AG10803 (cell line): ENCODE measurements at regions not wholly inside any gene's neighbourhood (a gene's known extent, or its start where the extent isn't known, plus 50 kb on each side); places are given as distances from the start of the nearest gene placed in this dataset.
"Not testable (repeated sequence)": the region's sequence is repeated elsewhere in the genome, so short reads cannot be mapped to it uniquely, and the experiment has no call there.

Source experiments
- DNase-seq: peaks from one replicate; pipeline ENCODE4 v3.0.0; 2010; ENCODE audit warnings: low read depth
- H3K4me3 ChIP-seq: 2 replicates; pipeline ENCODE4 v1.5.1; 2011; ENCODE audit warnings: mild to moderate bottlenecking, low read length, control low read depth
- TF ChIP-seq, protein P1 (sequence below): conservative IDR thresholded peaks from 2 replicates; pipeline ENCODE4 v1.5.1; 2011; ENCODE audit warnings: mild to moderate bottlenecking, low read length, control low read depth, inconsistent platforms

DNA sequence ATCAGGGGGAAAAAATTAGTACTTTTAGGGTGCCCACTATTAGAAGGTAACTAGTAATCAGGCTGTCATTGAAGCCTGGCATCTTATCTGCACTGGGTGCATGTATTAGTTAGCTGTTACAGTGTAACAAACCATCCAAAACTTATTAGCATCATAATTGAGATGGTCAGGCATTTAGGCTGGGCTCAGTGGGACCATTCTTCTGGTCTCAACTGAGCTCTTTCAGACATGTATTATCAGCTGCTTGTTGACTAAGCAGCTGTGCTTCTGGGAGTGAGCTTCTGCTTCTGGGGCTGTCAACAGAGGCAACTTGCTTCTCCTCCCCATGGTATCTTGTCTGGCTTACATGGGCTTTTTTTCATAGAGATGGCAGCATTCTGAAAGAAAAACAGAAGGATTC, 154.0 kb upstream of the ZNF92 start:
- DNase-seq, result no peak
- TF ChIP-seq, protein P1, sequence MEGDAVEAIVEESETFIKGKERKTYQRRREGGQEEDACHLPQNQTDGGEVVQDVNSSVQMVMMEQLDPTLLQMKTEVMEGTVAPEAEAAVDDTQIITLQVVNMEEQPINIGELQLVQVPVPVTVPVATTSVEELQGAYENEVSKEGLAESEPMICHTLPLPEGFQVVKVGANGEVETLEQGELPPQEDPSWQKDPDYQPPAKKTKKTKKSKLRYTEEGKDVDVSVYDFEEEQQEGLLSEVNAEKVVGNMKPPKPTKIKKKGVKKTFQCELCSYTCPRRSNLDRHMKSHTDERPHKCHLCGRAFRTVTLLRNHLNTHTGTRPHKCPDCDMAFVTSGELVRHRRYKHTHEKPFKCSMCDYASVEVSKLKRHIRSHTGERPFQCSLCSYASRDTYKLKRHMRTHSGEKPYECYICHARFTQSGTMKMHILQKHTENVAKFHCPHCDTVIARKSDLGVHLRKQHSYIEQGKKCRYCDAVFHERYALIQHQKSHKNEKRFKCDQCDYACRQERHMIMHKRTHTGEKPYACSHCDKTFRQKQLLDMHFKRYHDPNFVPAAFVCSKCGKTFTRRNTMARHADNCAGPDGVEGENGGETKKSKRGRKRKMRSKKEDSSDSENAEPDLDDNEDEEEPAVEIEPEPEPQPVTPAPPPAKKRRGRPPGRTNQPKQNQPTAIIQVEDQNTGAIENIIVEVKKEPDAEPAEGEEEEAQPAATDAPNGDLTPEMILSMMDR, result no peak
- no peak overlapping the region for H3K4me3 ChIP-seq

DNA sequence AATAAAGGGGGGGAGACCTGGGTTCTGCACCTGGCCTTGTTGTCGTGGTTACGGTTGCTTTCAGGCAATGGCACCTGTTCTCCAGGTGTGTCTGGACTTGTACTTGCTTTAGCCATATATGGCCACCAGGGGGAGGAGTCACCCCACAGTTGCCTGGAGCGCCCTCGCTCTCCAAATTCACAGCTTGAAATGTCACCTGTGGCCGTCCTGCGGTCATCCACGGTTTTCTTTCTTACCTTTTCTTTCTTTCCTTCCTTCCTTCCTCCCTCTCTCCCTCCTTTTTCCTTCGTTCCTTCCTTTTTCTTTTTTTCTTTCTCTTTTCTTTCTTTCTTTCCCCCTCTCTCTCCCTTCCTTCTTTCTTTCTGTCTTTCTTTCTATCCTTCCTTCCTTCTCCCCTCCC, 157.2 kb upstream of the ZNF92 start:
- TF ChIP-seq, protein P1, result peak; percentile 61
- peak; percentile 13 for DNase-seq
- H3K4me3 ChIP-seq, result no peak overlapping the region

DNA sequence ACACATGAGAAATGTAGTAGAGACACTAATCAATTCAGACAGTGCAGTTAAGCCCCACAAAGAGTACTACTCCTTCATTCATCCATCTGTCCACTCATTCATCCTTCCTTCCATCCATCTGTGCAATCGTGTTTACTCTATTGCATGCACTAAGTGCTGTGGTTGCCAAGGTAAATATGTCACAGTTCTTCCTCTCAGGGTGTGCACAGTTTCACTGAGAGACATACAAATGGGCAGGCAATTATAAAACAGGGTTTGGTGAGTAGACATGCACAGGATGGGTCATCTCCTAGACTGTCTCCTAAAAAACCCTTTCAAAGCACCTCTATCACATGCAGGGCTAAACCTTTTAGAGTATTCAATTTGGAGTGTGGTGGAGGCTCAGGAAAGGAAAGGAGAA, 160.4 kb upstream of the ZNF92 start:
- not testable (repeated sequence) for DNase-seq, H3K4me3 ChIP-seq

GRCh38 chr7:65199221-65199620, 174.4 kb upstream of the ZNF92 start:
- not testable (repeated sequence) for H3K4me3 ChIP-seq, DNase-seq

GRCh38 chr7:65193334-65194058, 180.2 kb upstream of the ZNF92 start:
- DNase-seq, H3K4me3 ChIP-seq: not testable (repeated sequence)

DNA sequence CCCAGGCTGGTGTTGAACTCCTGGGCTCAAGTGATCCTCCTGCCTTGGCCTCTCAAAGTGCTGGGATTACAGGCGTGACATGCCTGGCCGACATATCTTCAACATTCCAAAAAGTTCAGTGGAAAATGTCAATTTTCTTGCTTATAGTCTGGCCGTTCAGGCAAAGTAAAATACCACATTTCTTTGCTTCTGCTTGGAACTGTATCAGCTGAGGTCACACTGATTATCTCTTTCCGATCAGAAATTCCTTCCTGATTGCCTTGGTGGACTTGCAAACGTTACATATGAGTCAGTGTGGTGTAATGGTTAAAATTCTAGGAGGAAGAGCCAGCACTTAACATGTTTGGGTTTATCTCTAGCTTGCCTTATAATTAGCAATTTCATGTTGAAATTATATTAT, 170.6 kb upstream of the ERV3-1 start:
- not testable (repeated sequence) for DNase-seq, H3K4me3 ChIP-seq

GRCh38 chr7:65150105-65150504, 143.6 kb upstream of the ERV3-1 start:
- not testable (repeated sequence) for DNase-seq, H3K4me3 ChIP-seq

DNA sequence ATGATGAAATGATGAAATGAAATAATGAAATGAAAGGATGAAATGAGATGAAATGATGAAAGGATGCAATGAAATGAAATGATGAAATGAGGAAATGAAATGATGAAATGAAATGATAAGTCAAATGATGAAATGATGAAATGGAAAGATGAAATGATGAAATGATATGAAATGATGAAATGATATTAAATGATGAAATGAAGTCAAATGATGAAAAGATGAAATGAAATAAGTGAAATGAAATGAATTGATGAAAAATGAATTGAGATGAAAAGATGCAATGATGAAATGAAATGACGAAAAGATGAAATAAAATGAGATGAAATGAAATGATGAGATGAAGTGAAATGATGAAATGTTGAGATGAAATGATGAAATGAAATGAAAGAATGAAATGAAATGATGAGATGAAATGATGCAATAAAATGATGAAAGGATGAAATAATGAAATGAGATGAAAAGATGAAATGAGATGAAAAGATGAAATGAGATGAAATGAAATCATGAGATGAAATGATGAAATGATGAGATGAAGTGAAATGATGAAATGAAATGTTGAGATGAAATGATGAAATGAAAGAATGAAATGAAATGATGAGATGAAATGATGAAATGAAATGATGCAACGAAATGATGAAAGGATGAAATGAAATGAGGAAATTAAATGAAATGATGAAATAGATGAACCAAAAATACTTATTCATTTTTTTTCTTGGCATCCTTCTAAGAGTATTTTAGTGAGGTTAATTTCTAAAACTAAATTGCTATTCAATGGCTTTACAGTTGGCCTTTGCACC, 139.8 kb upstream of the ERV3-1 start:
- not testable (repeated sequence) for DNase-seq, H3K4me3 ChIP-seq

- DNase-seq, H3K4me3 ChIP-seq: not testable (repeated sequence)
Measured at GRCh38 chr7:65145710-65146109, 139.2 kb upstream of the ERV3-1 start.

GRCh38 chr7:65145008-65145407, 138.5 kb upstream of the ERV3-1 start:
- not testable (repeated sequence) for DNase-seq, H3K4me3 ChIP-seq

DNA sequence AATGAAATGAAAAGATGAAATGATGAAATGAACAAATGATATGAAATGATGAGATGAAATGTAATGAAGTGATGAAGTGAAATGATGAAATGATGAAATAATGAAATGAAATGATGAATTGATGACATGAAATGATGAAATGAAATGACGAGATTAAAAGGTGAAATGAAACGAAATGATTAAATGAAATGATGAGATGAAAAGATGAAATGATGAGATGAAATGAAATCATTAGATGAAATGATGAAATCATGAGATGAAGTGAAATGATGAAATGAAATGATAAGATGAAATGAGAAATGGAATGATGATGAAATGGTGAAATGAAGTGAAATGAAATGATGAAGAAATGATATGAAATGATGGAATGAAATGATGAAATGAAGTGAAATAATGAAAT, 138.1 kb upstream of the ERV3-1 start:
- not testable (repeated sequence) for H3K4me3 ChIP-seq, DNase-seq

DNA sequence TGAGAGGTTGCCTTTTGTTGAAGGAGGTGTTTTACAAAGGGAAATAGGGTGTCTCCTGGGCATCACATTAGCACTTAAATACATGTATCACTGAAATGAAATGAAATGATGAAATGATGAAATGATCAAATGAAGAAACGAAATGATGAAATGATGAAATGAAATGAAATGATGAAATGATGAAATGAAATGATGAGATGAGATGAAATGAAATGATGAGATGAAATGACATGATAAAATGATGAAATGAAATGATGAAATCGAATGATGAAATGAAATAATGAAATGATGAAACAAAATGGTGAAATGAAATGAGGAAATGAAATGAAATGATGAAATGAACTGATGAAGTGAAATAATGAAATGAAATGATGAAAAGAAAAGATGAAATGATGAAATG, 137.6 kb upstream of the ERV3-1 start:
- not testable (repeated sequence) for H3K4me3 ChIP-seq, DNase-seq

DNA sequence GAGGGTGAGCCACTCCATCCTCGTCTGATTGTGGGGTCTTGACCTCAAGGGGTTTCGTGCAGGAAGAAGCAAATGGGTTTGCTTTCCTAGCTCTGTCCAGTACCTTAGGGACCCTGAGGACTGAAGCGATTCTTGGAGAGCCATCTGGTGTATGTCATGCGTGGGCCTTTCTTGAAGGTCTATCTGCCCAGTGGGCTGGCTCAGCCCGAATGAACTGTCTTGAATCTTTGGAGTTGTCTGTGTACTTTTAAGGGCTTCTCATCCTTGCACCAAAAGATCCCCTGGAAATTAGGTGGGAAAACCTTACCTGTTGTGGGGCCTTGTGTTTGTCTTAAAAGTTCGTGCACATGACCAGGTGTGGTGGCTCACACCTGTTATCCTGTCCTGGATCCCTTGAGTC, 135.4 kb upstream of the ERV3-1 start:
- not testable (repeated sequence) for DNase-seq, H3K4me3 ChIP-seq

GRCh38 chr7:65141405-65141778, 134.9 kb upstream of the ERV3-1 start:
- not testable (repeated sequence) for H3K4me3 ChIP-seq, DNase-seq

DNA sequence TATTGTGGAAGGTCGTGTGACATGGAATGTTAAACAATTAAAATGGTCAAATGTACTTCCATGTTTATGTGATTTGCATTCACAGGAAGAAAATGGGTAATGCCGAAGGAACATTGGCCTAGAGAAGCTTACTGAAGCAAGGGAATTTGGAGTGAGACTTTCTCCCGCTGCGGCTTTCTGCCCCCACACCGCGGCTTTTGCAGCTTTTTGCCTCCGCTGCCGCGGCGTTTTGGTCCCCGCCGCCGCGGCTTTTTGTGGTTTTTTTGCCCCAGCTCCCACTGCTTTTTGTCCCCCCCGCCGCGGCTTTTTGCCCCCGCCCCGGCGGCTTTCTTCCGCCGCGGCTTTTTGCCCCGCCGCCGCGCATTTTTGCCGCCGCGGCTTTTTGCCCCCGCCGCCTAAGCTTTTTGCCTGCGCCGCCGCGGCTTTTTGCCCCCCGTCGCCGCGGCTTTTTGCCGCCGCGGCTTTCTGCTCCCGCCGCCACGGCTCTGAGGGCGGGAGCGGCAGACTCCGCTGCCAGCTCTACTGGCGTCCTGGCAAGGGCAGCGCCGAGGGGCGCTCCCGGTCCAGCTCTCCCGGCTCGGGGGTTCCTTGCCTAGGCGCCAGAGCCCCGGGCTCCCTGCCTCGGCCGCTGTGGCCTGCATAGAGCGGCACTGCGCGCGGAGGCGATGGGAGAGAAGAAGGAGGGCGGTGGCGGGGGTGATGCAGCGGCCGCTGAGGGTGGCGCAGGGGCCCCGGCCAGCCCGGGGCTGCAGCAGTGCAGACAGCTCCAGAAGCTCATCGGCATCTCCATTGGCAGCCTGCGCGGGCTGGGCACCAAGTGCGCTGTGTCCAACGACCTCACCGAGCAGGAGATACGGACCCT, 134.3 kb upstream of the ERV3-1 start:
- DNase-seq, result not testable (repeated sequence)

DNA sequence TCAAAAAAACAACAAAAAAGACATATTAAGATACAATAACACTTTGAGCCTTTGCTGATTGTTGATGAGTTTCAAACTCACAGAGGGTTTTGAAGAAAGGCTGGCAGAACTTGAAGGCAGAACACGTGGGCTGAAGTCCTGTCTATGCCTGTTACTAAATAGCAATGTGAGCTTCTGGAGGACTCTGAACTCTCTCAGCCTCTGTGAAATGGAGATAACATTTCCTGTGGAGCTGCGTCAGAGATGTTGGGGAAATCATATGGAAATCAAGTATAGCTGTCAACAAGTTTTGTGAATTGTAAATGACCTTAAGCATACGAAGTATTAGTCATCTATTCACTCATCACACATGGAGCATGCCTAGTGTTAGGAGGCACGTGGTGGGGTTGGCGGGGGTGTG, 130.4 kb upstream of the ERV3-1 start:
- not testable (repeated sequence) for DNase-seq, H3K4me3 ChIP-seq

More for the DNA sequence above, 134.3 kb upstream of the ERV3-1 start:
- H3K4me3 ChIP-seq, result not testable (repeated sequence)

DNA sequence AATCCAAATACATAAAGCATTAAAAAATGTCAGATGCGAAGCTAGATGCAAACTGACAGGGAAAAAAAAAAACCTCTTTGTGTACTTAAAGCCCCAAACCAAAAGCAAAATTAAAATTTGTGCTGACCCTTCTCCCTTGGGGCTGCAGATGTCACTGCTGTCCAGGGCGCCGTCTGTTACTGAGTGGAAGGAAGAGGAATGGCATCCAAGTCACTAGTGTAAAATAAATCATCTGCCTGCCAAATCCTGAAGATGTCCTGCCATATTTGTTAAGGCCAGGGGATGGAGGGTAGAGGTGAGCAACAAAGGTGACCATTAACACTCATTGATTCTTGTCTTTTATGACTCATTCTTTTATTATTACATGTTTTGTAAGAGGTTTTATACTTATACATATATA, 126.6 kb upstream of the ERV3-1 start:
- H3K4me3 ChIP-seq, DNase-seq: not testable (repeated sequence)
